Adipocyte (in vitro differentiated cells): ENCODE measurements at regions not wholly inside any gene's neighbourhood (a gene's known extent, or its start where the extent isn't known, plus 50 kb on each side); places are given as distances from the start of the nearest gene placed in this dataset.

Source experiments
- DNase-seq: peaks from one replicate; pipeline ENCODE4 v3.0.0-alpha.2; 2015; ENCODE audit warnings: low read depth
- H3K27me3 ChIP-seq: replicated peaks from 2 replicates; pipeline ENCODE4 v1.7.0; 2013; ENCODE audit warnings: mild to moderate bottlenecking, low read length, moderate library complexity; ENCODE audit not compliant: control insufficient read depth, insufficient read depth
- H3K36me3 ChIP-seq: 2 replicates; pipeline ENCODE4 v1.7.0; 2013; ENCODE audit warnings: low read length, mild to moderate bottlenecking, moderate library complexity; ENCODE audit not compliant: control insufficient read depth, insufficient read depth, severe bottlenecking
- H3K4me1 ChIP-seq: 2 replicates; pipeline ENCODE4 v1.7.0; 2013; ENCODE audit warnings: mild to moderate bottlenecking, low read length, moderate library complexity; ENCODE audit not compliant: control insufficient read depth, insufficient read depth
- H3K4me3 ChIP-seq: 2 replicates; pipeline ENCODE4 v1.7.0; 2013; ENCODE audit warnings: mild to moderate bottlenecking, low read length, moderate library complexity
- H3K9ac ChIP-seq: 2 replicates; pipeline ENCODE4 v1.7.0; 2013; ENCODE audit warnings: mild to moderate bottlenecking, low read length, moderate library complexity
- H3K9me3 ChIP-seq: 2 replicates; pipeline ENCODE4 v1.7.0; 2013; ENCODE audit warnings: mild to moderate bottlenecking, low read length, moderate library complexity; ENCODE audit not compliant: control insufficient read depth

- H3K27me3 ChIP-seq: no peaks in the 10 kb centered on the region
- no peak overlapping the region for H3K4me3 ChIP-seq
- DNase-seq: no peak
- H3K4me1 ChIP-seq: no peaks in the 10 kb centered on the region
- no peaks in the 10 kb centered on the region for H3K36me3 ChIP-seq
- no peak overlapping the region for H3K9ac ChIP-seq
- H3K9me3 ChIP-seq: no peaks in the 10 kb centered on the region
These were observed 60.7 kb upstream of the TSLP start for GRCh38 chr5:111010783-111011182.

- Histone ChIP-seq H3K4me3 (no peak overlapping the region), H3K27me3 (no peaks in the 10 kb centered on the region), H3K9ac (no peak overlapping the region), H3K9me3 (no peaks in the 10 kb centered on the region), H3K4me1 (peaks cover 4% of the 10 kb centered on the region), H3K36me3 (no peaks in the 10 kb centered on the region)
- peak; percentile 24 for DNase-seq
These were observed 58.5 kb upstream of the TSLP start for GRCh38 chr5:111013011-111013410.

GRCh38 chr5:111016801-111017200, 54.7 kb upstream of the TSLP start:
- peak; percentile 22 for DNase-seq
- H3K9ac ChIP-seq: no peak overlapping the region
- peaks cover 4% of the 10 kb centered on the region for H3K4me1 ChIP-seq
- H3K9me3 ChIP-seq: no peaks in the 10 kb centered on the region
- no peak overlapping the region for H3K4me3 ChIP-seq
- no peaks in the 10 kb centered on the region for H3K27me3 ChIP-seq
- H3K36me3 ChIP-seq: no peaks in the 10 kb centered on the region

DNA sequence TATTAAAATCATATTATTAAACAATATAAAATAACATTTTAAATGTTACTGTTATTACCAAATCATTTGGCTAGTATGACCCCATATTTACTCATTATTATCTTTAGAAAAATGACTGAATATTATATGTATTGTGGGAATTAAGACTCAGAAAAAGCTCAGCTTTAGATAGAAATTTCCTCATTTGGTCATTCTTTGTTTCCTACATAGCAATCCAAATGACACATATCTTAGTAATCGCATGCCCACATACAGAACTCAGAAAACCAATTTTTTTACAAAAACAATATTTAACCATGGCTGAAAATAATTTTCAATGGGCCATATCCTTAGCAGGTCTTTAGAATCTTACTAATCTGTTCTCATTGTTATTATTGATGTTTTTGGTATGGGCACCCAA, 53.8 kb upstream of the TSLP start:
- H3K27me3 ChIP-seq: no peaks in the 10 kb centered on the region
- no peaks in the 10 kb centered on the region for H3K36me3 ChIP-seq
- peaks cover 4% of the 10 kb centered on the region for H3K4me1 ChIP-seq
- DNase-seq: peak; percentile 12
- no peaks in the 10 kb centered on the region for H3K9me3 ChIP-seq
- no peak overlapping the region for H3K4me3 ChIP-seq
- H3K9ac ChIP-seq: no peak overlapping the region
